GM12873 (cell line): ENCODE measurements at regions not wholly inside any gene's neighbourhood (a gene's known extent, or its start where the extent isn't known, plus 50 kb on each side); places are given as distances from the start of the nearest gene placed in this dataset.

Experiments
- CTCF ChIP-seq: IDR thresholded peaks from 2 replicates; pipeline ENCODE4 v1.5.1; 2012; ENCODE audit warnings: low read depth, mild to moderate bottlenecking, moderate library complexity, low read length, control low read depth; ENCODE audit not compliant: insufficient read depth; ENCODE audit errors: missing control alignments

GRCh38 chr5:57721226-57721625, 238.6 kb upstream of the ACTBL2 start:
- TF ChIP-seq CTCF: no peak

DNA sequence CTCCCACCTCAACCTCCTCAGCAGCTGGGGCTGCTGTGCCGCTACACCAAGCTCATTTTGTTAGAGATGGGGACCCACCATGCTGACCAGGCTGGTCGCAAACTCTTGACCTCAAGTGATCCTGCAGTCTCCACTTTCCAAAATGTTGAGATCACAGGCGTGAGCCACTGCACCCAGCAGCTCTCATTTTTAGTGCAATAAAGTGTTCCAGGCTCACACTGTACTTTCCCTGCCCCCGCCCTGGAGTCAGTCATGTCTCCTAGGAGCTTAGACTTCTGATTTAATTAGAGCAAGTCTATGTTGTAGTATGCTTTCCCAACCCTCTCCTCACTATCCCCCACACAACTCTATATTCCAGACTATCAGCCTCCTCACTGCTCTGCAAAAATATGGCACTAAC, 238.0 kb upstream of the ACTBL2 start:
- no peak for TF ChIP-seq CTCF

DNA sequence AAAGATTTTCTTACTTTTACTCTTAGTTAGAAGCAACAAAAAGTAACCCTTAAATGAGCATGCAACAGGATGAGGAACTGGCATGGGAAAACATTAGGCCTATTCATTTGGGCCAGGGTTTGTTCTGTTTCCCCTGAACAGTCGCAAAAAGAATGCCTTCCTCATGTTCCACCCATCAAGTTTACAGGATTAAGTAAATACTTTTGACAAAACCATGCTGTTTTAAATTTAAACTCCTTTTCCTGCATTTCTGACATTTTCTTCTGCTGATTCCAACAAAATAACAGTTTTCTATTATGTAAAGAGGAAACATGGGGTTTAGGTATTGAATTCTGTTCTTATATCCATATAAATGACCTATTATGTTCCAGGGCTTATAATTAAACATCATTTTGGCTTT, 236.6 kb upstream of the ACTBL2 start:
- no peak for TF ChIP-seq CTCF

DNA sequence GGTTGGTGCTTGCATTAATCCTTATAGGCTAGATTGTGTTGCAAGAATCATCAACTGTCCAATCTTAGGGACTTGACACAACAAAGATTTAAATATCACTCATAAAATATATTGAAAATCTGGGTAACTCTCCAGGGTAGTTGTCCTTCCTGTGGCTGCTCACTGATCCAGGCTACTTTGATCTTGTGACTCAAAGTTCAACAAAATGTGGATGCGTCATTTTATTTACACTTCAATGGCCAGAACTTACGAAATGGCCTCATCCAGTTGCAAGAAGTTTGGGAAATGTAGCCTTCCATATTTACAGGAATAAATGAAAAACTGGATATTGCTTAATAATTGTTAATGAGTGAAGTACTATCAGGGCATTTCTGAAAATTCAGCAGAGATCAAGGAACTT, 235.5 kb upstream of the ACTBL2 start:
- TF ChIP-seq CTCF: no peak

- TF ChIP-seq CTCF: no peak
Observed at GRCh38 chr5:57717555-57717954, 234.9 kb upstream of the ACTBL2 start.

DNA sequence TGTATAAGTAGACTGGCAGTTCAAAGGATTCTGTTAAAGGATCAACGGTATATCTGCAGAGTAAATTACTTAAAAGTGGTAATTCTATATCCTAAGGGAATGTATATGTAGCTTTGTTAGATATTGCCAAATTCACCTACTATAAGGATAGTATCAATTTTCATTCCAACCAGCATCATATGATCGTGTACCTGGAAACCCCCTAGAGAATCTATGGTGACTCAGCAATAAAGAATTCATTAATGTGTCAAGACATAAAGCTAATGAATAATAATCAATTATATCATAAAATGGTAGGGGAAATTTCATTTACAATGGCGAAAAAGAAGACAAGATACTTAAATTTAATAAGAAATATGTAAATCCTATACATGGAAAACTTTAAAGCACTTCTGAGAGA, 234.1 kb upstream of the ACTBL2 start:
- no peak for TF ChIP-seq CTCF

GRCh38 chr5:57715296-57715695, 232.7 kb upstream of the ACTBL2 start:
- TF ChIP-seq CTCF: no peak

DNA sequence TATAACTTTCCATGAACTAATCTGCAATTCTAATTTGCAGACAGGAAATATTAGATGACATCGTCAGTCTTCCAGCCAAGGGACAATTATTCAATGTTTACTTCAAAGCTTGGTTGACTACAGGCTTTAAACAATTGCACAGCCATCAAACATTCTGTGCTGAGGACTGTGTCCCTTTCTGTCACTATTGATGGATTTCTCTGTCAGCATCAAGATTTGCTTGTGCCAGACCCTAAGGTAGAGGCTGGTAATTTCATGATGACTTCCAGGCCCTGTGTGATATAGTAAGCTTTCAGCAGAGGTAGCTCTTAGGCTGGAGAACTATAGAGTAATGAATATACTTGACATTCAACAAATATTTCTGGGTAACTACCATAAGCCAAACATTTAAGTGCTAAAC, 229.3 kb upstream of the ACTBL2 start:
- TF ChIP-seq CTCF: no peak
